ENCODE measurements at regions not wholly inside any gene's neighbourhood (a gene's known extent, or its start where the extent isn't known, plus 50 kb on each side); places are given as distances from the start of the nearest gene placed in this dataset.
"Not testable (repeated sequence)": the region's sequence is repeated elsewhere in the genome, so short reads cannot be mapped to it uniquely, and the experiment has no call there.

GRCh38 chr13:90032841-90033493, 1314.5 kb upstream of the MIR17HG start:
- no peak for DNase-seq

DNA sequence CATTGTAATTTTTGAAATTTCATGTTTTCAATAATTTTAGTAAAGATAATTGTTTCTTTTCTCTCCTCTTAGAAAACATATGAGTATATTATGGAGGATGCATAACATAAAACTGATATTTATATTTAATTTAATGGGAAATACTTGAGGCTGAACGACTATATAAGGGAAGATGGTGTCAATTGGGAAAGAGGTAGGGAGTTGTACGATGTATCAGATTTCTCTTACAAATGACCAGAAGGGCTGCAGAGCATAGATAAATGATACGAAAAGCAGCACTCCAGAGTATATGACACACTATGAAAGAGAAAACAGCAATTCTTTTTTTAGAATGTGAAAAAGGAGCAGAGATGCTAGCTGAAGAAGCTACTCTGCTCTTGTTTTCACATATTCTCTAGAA, 1308.0 kb upstream of the MIR17HG start:
- no peak for DNase-seq

GRCh38 chr13:90047600-90047999, 1299.9 kb upstream of the MIR17HG start:
- DNase-seq = no peak

DNA sequence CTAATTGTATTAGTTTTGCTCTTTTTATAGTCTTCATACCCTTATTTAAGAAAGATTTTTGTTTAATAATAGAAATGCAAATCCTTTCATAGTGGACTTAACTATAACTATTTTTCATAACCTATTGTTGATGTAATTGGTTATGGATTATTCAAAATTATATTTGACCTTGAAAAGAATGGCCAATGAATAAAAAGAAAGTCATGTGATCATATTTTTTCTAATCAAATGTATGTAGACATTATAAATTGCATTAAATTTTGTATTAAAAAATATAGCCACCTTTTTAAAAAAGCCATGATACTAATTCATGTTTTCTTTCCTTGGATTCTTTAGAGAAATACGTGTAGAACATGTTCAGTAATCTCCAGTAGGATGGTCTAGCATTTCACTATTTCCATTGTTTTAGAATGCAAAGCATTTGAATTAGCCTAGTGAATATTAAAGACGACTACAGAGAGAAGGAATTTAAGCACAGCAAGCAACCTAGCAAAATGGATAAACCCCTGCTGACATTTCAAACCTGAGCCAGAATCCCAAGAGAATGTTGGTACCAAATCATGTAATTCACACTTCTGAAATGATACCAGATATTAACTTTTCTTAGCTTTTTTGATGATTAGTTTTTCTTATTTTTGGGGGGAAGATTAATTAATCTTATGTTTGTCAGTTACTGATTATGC, 1297.4 kb upstream of the MIR17HG start:
- DNase-seq = no peak

DNA sequence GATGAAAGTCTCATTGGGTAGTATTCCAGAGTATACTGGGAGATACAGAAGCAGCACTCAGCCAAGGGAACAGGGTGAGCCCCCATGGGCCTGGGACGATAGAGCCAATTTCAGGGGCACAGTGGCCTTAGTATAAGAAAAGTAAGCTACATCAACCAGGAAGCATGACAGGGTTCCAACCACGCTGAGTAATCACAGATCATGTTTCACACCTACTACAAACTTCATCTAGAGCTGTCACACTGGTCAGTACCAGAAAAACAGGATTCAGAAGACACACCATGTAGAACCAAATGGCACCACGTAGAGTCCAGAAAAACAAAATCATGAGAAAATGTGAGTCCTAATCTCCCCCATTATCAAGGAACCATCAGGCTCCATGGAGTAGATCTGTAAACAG, 1292.4 kb upstream of the MIR17HG start:
- no peak for DNase-seq

GRCh38 chr13:90055760-90056159, 1291.7 kb upstream of the MIR17HG start:
- DNase-seq = no peak

GRCh38 chr13:90064226-90064625, 1283.3 kb upstream of the MIR17HG start:
- DNase-seq = not testable (repeated sequence)

- no peak for DNase-seq
Observed at GRCh38 chr13:90068658-90069057, 1278.8 kb upstream of the MIR17HG start.

GRCh38 chr13:90070362-90070761, 1277.1 kb upstream of the MIR17HG start:
- DNase-seq = no peak

GRCh38 chr13:90070837-90071525, 1276.5 kb upstream of the MIR17HG start:
- DNase-seq = no peak

DNA sequence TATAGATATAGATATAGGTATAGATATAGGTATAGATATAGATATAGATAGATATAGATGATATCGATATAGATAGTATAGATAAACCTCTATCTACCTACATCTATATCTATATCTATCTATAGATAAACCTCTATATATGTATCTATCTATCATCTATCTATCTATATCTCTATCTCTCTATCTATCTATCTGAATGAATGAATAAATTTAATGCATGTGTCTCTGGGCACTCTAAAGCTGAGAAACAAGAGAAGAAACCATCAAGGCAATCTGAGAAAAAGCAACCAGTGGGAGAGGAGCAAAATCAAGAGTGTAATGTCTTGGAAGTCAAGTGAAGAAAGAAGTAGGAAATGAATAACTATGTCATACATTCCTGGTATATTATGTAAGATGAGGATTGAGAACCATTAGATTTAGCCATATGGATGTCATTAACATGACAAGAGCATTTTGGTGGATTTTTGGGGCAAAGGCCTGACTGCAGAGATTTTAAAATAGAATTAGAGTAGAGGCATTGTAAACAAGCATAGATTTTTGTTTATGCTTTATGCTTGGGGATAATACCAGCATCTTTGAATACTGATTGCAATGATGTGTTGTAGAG, 1262.7 kb upstream of the MIR17HG start:
- DNase-seq = no peak

DNA sequence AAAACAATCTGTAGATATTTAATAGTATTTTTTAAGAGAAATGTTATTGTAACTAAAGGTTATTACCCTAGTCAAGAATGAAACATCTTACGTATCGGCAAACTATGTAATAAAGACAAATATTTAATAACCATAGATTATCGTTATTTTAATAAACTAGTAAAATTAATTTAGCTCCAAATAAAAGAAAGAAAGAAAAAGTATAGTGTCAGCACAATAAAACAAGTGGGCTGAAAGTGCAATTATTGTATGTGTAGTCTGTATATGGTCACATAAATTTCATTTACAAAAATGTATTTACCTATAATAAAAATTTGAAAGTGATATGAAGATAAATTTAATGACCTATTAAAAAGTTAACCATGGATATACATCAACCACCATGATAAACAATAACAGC, 1258.4 kb upstream of the MIR17HG start:
- DNase-seq = no peak

- no peak for DNase-seq
Observed at GRCh38 chr13:90091611-90092010, 1255.9 kb upstream of the MIR17HG start.

DNA sequence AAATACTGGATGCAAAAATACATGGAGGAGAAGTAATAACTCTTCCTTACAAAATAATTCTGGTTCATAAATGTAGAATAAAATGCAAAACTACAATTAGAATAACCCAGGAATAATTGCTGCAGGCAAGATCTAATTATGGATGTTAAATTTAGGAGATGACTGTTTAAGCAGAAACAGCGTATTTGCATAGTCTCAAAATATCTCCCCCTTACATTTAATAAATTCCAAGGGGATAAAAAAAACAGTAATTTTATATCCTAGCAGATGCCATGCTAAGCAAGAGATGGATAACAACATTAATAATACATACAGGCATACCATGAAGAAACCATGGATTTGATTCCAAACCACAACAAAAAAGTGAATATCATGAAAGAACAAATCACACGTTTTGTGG, 1253.1 kb upstream of the MIR17HG start:
- no peak for DNase-seq

DNA sequence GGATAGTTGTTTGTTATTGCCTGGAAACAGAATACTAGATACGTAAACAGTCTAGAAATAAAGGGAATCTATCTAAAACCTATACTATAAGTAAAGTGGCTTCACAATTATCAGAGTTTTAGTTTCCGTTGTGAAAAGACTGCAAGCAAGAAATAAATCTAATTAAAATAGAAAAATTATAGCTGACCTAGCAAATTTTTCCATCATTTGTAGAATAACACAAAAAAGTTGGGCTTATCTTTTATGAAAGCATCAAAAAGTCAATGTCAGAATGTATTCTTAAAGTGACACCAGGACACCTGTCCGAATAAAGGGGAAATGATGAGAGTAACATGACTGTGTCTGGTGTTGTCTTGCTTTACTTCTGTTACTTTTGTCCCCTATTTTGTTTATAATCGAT, 1248.9 kb upstream of the MIR17HG start:
- no peak for DNase-seq

GRCh38 chr13:90099847-90100246, 1247.6 kb upstream of the MIR17HG start:
- DNase-seq = no peak

DNA sequence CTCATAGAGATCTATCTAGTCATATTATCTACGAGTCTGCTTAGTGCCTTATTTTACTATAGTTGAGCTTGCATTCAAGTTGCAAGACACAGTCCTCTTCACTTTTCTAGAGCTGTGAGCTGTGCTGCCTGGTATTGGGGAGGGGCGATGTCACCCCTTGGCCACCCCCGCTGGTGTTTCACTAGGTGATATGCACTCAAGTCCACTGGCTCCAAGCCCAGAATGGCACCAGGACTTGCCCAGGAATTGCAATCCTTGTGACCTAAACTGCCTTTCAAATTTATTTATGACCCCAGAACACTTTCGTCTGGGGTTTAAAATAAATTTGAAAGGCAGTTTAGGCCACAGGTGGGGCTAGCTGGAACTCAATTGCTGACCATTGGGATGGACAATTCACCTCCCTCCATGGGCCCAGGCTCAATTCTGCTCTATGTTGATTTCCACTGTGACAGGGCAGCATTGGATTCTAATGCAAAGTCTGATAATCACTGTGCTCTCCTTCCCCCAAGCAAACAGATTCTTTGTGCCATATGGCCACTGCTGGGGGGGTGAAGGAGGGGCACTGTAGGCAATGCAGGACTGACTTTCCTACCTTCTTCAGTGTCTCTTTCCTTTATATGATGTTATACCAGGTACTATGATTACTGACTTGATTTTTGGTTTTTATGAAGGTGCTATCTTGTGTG, 1244.2 kb upstream of the MIR17HG start:
- DNase-seq = no peak

DNA sequence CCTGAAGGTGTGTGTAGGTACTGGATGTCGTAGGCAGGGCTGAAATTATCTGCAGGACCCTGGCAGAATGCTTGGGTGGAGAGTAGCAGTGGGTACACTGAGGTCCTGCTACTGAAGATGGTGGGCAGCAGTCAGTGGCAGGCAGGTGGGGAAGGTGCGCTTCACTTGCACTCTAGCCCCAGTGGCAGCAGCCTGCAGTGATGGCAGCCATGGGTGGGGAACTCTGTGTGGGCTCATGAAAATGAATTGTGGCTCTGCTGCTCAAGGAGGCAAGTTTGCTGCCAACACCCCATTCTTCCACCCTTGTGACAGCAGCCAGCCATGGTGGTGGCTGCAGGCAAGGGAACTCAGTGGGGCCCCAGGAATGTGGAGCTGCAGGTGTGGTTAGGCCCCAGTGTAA, 1242.7 kb upstream of the MIR17HG start:
- no peak for DNase-seq

DNA sequence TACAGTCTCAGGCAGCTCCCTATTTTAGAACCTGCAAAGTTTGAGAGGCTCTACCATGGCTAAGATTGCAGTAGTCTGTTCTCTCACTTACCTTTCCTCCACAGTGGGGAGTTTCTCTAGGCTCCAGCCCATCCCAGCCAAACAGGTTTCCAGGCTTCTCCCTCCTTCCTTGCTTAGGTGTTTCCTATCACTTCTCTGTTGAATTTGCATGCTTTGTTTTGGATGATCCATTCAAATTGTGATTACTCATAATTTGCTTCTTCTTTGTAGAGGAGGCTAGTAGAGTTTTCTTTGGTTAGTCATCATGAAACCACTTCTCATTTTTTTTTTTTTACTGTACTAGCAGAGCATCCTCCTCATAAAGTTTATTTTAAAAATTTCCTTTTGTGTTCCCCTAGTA, 1242.2 kb upstream of the MIR17HG start:
- no peak for DNase-seq

- no peak for DNase-seq
Observed at GRCh38 chr13:90105849-90106496, 1241.5 kb upstream of the MIR17HG start.

GRCh38 chr13:90107661-90108060, 1239.8 kb upstream of the MIR17HG start:
- no peak for DNase-seq

DNA sequence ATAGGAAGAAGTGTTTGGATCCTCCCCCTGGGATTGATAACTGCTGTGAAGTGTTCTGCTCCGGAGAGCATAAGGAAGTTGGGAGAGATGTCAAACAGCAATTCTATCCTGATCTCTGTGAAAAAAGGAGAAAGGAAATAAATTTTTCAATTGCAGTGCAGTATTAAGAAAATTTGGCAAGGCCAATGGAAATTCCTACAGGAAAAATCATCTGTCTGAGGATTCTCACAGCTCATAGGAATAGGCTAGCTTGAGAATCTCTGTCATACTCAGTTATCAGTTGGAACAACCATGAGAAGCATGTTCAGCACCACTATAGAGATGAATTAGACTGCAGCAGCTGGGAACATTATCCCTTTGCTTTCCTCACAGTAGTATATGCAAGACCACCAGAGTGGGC, 1238.9 kb upstream of the MIR17HG start:
- no peak for DNase-seq

- no peak for DNase-seq
Observed at GRCh38 chr13:90116121-90116520, 1231.4 kb upstream of the MIR17HG start.
